HG03135 (cell line): ENCODE measurements at regions not wholly inside any gene's neighbourhood (a gene's known extent, or its start where the extent isn't known, plus 50 kb on each side); places are given as distances from the start of the nearest gene placed in this dataset.

Experiments used
- ATAC-seq: cut with Tn5 transposase; IDR thresholded peaks from one replicate; pipeline ENCODE4 v1.9.1; 2021; ENCODE audit warnings: mild to moderate bottlenecking, moderate library complexity; ENCODE audit not compliant: unreplicated experiment

- ATAC-seq, result no peak
Observed at GRCh38 chr5:61999371-61999770, 306.6 kb upstream of the KIF2A start.

- no peak for ATAC-seq
Observed at GRCh38 chr5:62000646-62001045, 305.4 kb upstream of the KIF2A start.

GRCh38 chr5:62001640-62002039, 304.4 kb upstream of the KIF2A start:
- ATAC-seq, result no peak

GRCh38 chr5:62002436-62002835, 303.6 kb upstream of the KIF2A start:
- ATAC-seq, result no peak

GRCh38 chr5:62005551-62005950, 300.5 kb upstream of the KIF2A start:
- no peak for ATAC-seq

- ATAC-seq, result no peak
Observed at GRCh38 chr5:62007457-62007856, 298.5 kb upstream of the KIF2A start.

GRCh38 chr5:62011089-62011664, 294.8 kb upstream of the KIF2A start:
- ATAC-seq, result no peak

GRCh38 chr5:62017092-62017491, 288.9 kb upstream of the KIF2A start:
- ATAC-seq, result no peak

GRCh38 chr5:62029303-62029702, 276.7 kb upstream of the KIF2A start:
- no peak for ATAC-seq

GRCh38 chr5:62030326-62030725, 275.7 kb upstream of the KIF2A start:
- no peak for ATAC-seq

- ATAC-seq, result no peak
Observed at GRCh38 chr5:62038024-62038423, 268.0 kb upstream of the KIF2A start.

- ATAC-seq, result no peak
Observed at GRCh38 chr5:62041156-62041756, 264.8 kb upstream of the KIF2A start.

- ATAC-seq, result no peak
Observed at GRCh38 chr5:62042007-62042406, 264.0 kb upstream of the KIF2A start.

- no peak for ATAC-seq
Observed at GRCh38 chr5:62043289-62044280, 262.4 kb upstream of the KIF2A start.

GRCh38 chr5:62044989-62045388, 261.0 kb upstream of the KIF2A start:
- ATAC-seq, result no peak

- no peak for ATAC-seq
Observed at GRCh38 chr5:62046191-62046590, 259.8 kb upstream of the KIF2A start.

- ATAC-seq, result no peak
Observed at GRCh38 chr5:62051747-62052146, 254.3 kb upstream of the KIF2A start.

GRCh38 chr5:62059960-62060359, 246.0 kb upstream of the KIF2A start:
- no peak for ATAC-seq

- no peak for ATAC-seq
Observed at GRCh38 chr5:62065050-62065449, 241.0 kb upstream of the KIF2A start.

- ATAC-seq, result no peak
Observed at GRCh38 chr5:62066761-62067277, 239.2 kb upstream of the KIF2A start.

GRCh38 chr5:62068554-62068953, 237.5 kb upstream of the KIF2A start:
- ATAC-seq, result no peak

GRCh38 chr5:62077387-62077786, 228.6 kb upstream of the KIF2A start:
- no peak for ATAC-seq
